Gastrocnemius medialis (tissue), 4 donors: ENCODE measurements at regions not wholly inside any gene's neighbourhood (a gene's known extent, or its start where the extent isn't known, plus 50 kb on each side); places are given as distances from the start of the nearest gene placed in this dataset.

ENCODE experiments used
- ATAC-seq, 2 donors: fragments of 150-250 bp; one replicate each; pipeline ENCODE4 v1.9.1; 2016
- DNase-seq, 2 donors: peaks; one replicate each; pipeline ENCODE4 v3.0.0-alpha.2; 2019
- H3K27ac ChIP-seq, 4 donors: fragments of 200-600 bp; sonication (generic); 1 replicate in 1 of 4; 2 replicates in 3 of 4; pipeline ENCODE4 v1.5.1; 2016 to 2018; ENCODE audit warnings: mild to moderate bottlenecking in 2 of 4, moderate library complexity in 1 of 4
- H3K27me3 ChIP-seq, 3 donors: fragments of 200-600 bp; sonication (generic) in 2 of 3; 1 replicate in 1 of 3; 2 replicates in 2 of 3; pipeline versions ENCODE4 v1.5.1 to v1.6.0; 2016 to 2019; ENCODE audit warnings: mild to moderate bottlenecking in 1 of 3, moderate library complexity in 1 of 3
- H3K36me3 ChIP-seq, 2 donors: fragments of 200-600 bp; sonication (generic) in 1 of 2; one replicate each; pipeline ENCODE4 v1.5.1; 2017 to 2018
- H3K4me1 ChIP-seq, 2 donors: fragments of 200-600 bp; sonication (generic) in 1 of 2; one replicate each; pipeline ENCODE4 v1.5.1; 2016 to 2017; ENCODE audit warnings: mild to moderate bottlenecking in 2 of 2
- H3K4me3 ChIP-seq, 4 donors: fragments of 200-600 bp; sonication (generic) in 3 of 4; 1 replicate in 1 of 4; 2 replicates in 3 of 4; pipeline ENCODE4 v1.5.1; 2016 to 2019; ENCODE audit warnings: mild to moderate bottlenecking in 2 of 4
- H3K9me3 ChIP-seq, 3 donors: fragments of 200-600 bp; sonication (generic) in 2 of 3; 1 replicate in 1 of 3; 2 replicates in 2 of 3; pipeline ENCODE4 v1.5.1; 2016 to 2019
- CTCF ChIP-seq, 5 experiments: fragments of 450-650 bp in 3 of 5; fragments of 200-600 bp in 2 of 5; sonication (generic) in 2 of 5; IDR thresholded peaks in 4 of 5; conservative IDR thresholded peaks in 1 of 5; 1 replicate in 4 of 5; 2 replicates in 1 of 5; pipeline ENCODE4 v1.5.1; 2016 to 2019; ENCODE audit warnings: antibody characterized with exemption in 5 of 5, mild to moderate bottlenecking in 3 of 5, moderate library complexity in 3 of 5
- POLR2A ChIP-seq, 2 donors: fragments of 450-650 bp; IDR thresholded peaks; one replicate each; pipeline ENCODE4 v1.6.1; 2017; ENCODE audit warnings: antibody characterized with exemption in 2 of 2, mild to moderate bottlenecking in 2 of 2, moderate library complexity in 2 of 2
- in situ Hi-C, 4 donors: fragments of 200-750 bp; cut with MboI; loops; one replicate each; pipeline versions ENCODE4 v1.15.0 to v1.8.0; 2017; ENCODE audit warnings: low sequenced_read_pairs in 4 of 4
- intact Hi-C: fragments of 100-400 bp; cut with DNase I; formaldehyde crosslinking; loops from one replicate; pipeline ENCODE4 v1.15.1; 2023; ENCODE audit warnings: low total_unique reads

GRCh38 chr1:188062456-188062855 lies 1233.7 kb downstream of the PLA2G4A start:
- no peak for DNase-seq
- intact Hi-C loops (no loop called here), in situ Hi-C loops (no loop called here)
- Histone ChIP-seq H3K4me3 (no peak overlapping the region), H3K27ac (no peak overlapping the region), H3K36me3 (no peaks in the 10 kb centered on the region), H3K9me3 (no peaks in the 10 kb centered on the region), H3K27me3 (no peaks in the 10 kb centered on the region), H3K4me1 (no peaks in the 10 kb centered on the region)
- TF ChIP-seq POLR2A (IDR thresholded peaks at IDR 0.05) = no peak
- TF ChIP-seq CTCF (IDR thresholded peaks at IDR 0.05 in 4 of 5, conservative IDR thresholded peaks at IDR 0.05 in 1 of 5) = no peak
- ATAC-seq = no peak

- no peak for ATAC-seq
These were observed 1237.2 kb downstream of the PLA2G4A start for GRCh38 chr1:188065917-188066316.

DNA sequence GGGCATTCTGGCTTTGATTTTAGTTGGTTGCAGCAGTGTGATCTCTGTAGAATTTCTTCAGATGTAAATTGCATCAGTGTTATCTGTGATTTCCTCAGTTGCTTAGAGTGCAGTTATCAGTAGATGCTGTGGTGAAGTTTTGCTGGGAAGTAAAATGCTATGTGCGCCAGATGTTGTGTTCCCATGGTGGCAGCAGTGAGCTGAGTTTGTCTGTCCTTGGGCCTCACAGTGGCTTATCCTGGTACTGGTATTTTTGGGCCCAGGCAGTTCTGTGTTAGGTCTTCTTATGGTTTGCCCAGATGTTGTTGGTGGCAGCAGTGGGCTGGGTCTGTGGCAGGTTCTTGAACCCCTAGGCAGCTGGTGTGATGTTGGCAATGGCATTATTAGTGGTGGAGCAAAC lies 1242.1 kb downstream of the PLA2G4A start:
- Histone ChIP-seq H3K27ac (no peak overlapping the region), H3K27me3 (no peaks in the 10 kb centered on the region), H3K9me3 (no peaks in the 10 kb centered on the region), H3K36me3 (no peaks in the 10 kb centered on the region), H3K4me1 (no peaks in the 10 kb centered on the region), H3K4me3 (no peak overlapping the region)
- DNase-seq = no peak
- intact Hi-C loops = no loop called here
- TF ChIP-seq CTCF (IDR thresholded peaks at IDR 0.05 in 4 of 5, conservative IDR thresholded peaks at IDR 0.05 in 1 of 5) (no peak), POLR2A (IDR thresholded peaks at IDR 0.05) (no peak)
- in situ Hi-C loops = no loop called here
- ATAC-seq = no peak

More at GRCh38 chr1:188065917-188066316, 1237.2 kb downstream of the PLA2G4A start:
- Histone ChIP-seq H3K4me1 (no peaks in the 10 kb centered on the region), H3K4me3 (no peak overlapping the region), H3K27ac (no peak overlapping the region), H3K9me3 (no peaks in the 10 kb centered on the region), H3K27me3 (no peaks in the 10 kb centered on the region), H3K36me3 (no peaks in the 10 kb centered on the region)
- DNase-seq = no peak
- TF ChIP-seq CTCF (IDR thresholded peaks at IDR 0.05 in 4 of 5, conservative IDR thresholded peaks at IDR 0.05 in 1 of 5) (no peak), POLR2A (IDR thresholded peaks at IDR 0.05) (no peak)
- intact Hi-C loops = no loop called here
- in situ Hi-C loops = no loop called here

- Histone ChIP-seq H3K36me3 (no peaks in the 10 kb centered on the region), H3K27me3 (no peaks in the 10 kb centered on the region), H3K27ac (no peak overlapping the region), H3K9me3 (no peaks in the 10 kb centered on the region), H3K4me1 (no peaks in the 10 kb centered on the region), H3K4me3 (no peak overlapping the region)
- intact Hi-C loops (no loop called here), in situ Hi-C loops (no loop called here)
- DNase-seq = no peak
- TF ChIP-seq CTCF (IDR thresholded peaks at IDR 0.05 in 4 of 5, conservative IDR thresholded peaks at IDR 0.05 in 1 of 5) (no peak), POLR2A (IDR thresholded peaks at IDR 0.05) (no peak)
- ATAC-seq = no peak
These were observed 1260.3 kb downstream of the PLA2G4A start for GRCh38 chr1:188089015-188089414.

DNA sequence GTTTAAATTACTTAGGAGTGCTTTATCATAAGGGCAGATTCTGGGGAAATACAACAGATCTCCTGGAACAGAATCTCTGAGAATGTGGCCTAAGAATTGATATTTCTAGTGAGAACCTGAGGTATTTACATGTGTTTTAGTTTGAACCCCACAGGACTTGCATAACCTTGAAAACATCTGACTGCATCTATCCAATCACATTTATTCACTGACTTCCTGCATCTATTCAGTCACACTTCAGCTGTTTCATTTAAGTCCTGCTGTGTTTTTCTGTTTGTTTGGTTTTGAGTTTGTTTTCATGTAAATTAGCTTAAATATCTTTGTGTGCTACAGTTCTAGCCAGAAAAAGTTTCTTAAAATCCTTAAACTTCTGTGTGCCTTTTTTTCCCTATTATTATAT lies 1260.7 kb downstream of the PLA2G4A start:
- in situ Hi-C loops = no loop called here
- Histone ChIP-seq H3K4me3 (no peak overlapping the region), H3K36me3 (no peaks in the 10 kb centered on the region), H3K27ac (no peak overlapping the region), H3K27me3 (no peaks in the 10 kb centered on the region), H3K4me1 (no peaks in the 10 kb centered on the region), H3K9me3 (no peaks in the 10 kb centered on the region)
- no peak for DNase-seq
- intact Hi-C loops = no loop called here
- no peak for ATAC-seq
- TF ChIP-seq POLR2A (IDR thresholded peaks at IDR 0.05) (no peak), CTCF (IDR thresholded peaks at IDR 0.05 in 4 of 5, conservative IDR thresholded peaks at IDR 0.05 in 1 of 5) (no peak)
